ENCODE measurements at regions not wholly inside any gene's neighbourhood (a gene's known extent, or its start where the extent isn't known, plus 50 kb on each side); places are given as distances from the start of the nearest gene placed in this dataset.
A peak's percentile ranks its signal among the peaks of the same experiment; 100 is the strongest.
"Not testable (repeated sequence)": the region's sequence is repeated elsewhere in the genome, so short reads cannot be mapped to it uniquely, and the experiment has no call there.

DNA sequence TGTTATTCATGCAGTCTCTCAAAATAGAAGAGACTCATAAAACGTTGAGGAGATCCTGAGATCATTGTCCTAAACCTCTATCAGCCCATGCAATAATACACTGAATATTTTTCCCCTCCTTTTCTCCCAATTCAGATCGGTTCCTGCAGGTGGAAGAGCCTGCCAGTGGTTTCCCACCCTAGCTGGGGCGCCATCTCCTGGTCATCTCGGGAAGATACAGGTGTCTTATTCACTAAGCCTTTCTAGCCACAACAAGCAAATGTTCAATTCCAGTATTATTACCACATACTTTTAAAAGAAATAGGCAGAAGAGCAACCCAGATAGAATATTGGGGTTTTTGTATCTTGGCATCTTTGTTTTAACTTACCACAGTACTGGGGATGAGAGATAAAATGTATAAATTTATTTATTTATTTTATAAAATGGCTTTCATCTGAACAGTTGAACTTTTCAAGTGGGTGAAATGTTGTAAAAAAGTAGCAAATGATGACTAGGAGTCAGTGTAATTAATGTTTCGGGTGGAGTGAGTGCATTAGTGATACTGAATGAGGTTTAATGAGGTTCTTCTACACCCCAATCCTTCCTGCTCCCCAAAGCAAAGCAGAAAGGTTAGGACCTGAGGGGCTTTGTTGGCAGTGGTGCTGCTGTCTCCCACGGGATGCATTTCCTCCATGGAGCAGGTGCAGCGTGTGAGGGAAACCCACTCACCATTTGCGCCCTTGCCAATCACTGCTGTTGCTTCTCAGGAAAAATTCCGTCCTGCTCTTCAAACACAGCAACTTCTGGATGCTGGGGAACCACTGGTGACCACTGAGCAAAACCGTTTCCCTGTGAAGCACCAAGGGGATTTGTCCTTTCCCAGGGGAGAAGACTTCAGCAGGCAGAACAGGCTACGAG lies 147.1 kb upstream of the FHL2 start:
- Mint-ChIP-seq H3K4me3 (peak overlapping the region; percentile 39), H3K4me1 (ENCODE audit: low read depth) (peaks cover 9% of the 10 kb centered on the region), H3K27me3 (ENCODE audit: low read depth) (no peaks in the 10 kb centered on the region), H3K36me3 (ENCODE audit: low read depth) (no peaks in the 10 kb centered on the region), H3K9me3 (no peaks in the 10 kb centered on the region), H3K27ac (no peak overlapping the region)
- peak; percentile 86 for DNase-seq
- intact Hi-C loops (cut with micrococcal nuclease) = loop anchor here (1.0 to 2.0 kb wide), 2 partner anchors 25 to 176 kb away; no protein-coding TSS in a partner anchor
- CTCF ChIA-PET = interaction anchor here (0.7 to 1.8 kb wide), 4 partner anchors 9 to 177 kb away, joined by 3 to 7 read pairs (median 4); no protein-coding TSS in a partner anchor

DNA sequence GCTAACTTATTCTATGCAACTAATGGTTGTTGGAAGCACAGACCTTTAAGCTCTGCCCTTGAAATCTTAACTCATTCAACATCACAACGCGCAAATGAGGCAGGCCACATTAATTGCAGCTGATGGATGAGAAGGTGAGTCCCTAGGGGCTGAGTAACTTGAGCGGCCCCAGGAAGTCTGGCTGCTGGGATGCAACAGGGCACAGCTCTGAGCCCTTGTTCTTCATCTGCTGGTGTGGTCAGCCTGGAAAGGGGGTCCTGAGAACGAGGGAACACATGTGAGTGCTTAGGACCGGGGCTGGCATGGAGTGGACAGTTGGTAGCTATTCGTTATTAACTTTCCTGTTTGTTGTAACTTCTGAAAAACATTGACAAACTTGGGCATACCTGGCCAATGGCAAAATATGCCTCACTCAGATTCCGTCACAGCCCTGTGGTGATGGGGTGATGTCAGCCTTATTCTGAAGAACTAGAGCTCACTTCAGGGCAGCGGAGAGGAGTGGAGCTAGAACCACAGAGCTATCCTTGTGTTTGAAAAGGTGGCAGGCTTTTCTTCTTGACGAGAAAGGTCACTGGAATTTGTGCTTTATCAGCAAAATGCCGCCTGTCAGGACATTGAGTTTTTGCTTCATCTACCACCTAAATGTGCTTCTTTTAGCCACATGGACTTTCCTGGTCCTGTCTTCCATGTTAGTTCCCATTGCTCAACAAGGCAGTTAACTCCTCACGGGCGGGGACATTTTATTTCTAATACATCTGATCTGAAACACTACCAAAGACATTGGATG lies 145.9 kb upstream of the FHL2 start:
- Mint-ChIP-seq H3K9me3 (no peaks in the 10 kb centered on the region), H3K4me3 (no peak overlapping the region), H3K27me3 (ENCODE audit: low read depth) (no peaks in the 10 kb centered on the region), H3K36me3 (ENCODE audit: low read depth) (no peaks in the 10 kb centered on the region), H3K4me1 (ENCODE audit: low read depth) (peaks cover 9% of the 10 kb centered on the region), H3K27ac (no peak overlapping the region)
- CTCF ChIA-PET = interaction anchor here (0.8 to 2.1 kb wide), 6 partner anchors 9 to 540 kb away, joined by 3 to 9 read pairs (median 4); no protein-coding TSS in a partner anchor
- DNase-seq = no peak
- intact Hi-C loops (cut with micrococcal nuclease) = loop anchor here (1.0 to 2.0 kb wide), 2 partner anchors 24 to 174 kb away; no protein-coding TSS in a partner anchor

DNA sequence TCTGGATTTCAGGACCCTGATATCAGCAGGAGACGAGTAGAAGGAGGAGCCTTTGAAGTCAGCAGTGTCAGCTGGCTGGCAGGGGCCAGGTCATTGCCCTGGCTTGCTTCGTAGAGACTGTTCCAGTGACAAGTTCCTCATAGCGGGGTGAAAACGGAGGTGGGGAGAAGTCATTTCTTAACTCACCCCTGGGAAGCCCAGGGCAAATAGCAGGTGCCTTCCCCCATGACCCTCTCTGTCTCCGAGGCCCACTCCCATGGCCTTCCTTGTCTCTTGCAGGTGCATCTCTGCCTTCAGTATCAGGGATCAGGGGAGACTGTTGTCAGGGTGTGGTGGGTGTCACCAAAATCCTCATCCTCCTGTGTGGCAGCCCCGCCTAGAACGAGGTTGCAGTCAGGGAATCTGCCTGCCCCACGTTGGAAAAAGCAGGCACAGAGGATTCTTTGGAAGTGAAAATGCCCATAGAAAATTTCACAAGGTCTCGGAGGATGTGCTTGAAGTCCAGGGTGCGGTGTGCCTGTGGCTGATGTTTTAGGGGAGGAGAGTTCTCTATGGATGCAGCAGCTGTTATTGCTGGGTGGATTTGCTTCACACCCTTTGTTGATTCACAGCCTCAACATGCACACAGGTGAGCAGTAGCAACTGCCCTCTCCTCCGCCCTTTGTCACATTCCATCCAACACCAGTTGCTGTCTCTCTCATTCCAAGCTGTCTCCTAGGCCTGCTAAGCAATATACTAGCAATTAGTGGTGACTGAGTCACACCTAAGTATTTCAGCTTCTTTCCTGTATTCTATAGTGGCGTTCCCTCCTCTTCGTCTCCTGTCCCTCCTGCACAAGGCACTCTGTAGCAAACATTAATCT lies 142.6 kb upstream of the FHL2 start:
- CTCF ChIA-PET = interaction anchor here (0.6 kb wide), 1 partner anchor 244 kb away, joined by 3 read pairs; no protein-coding TSS in a partner anchor
- Mint-ChIP-seq H3K4me3 (no peak overlapping the region), H3K27ac (no peak overlapping the region), H3K4me1 (ENCODE audit: low read depth) (peaks cover 9% of the 10 kb centered on the region), H3K27me3 (ENCODE audit: low read depth) (peaks cover 2% of the 10 kb centered on the region), H3K36me3 (ENCODE audit: low read depth) (no peaks in the 10 kb centered on the region), H3K9me3 (no peaks in the 10 kb centered on the region)
- intact Hi-C loops (cut with micrococcal nuclease) = no loop called here
- no peak for DNase-seq

DNA sequence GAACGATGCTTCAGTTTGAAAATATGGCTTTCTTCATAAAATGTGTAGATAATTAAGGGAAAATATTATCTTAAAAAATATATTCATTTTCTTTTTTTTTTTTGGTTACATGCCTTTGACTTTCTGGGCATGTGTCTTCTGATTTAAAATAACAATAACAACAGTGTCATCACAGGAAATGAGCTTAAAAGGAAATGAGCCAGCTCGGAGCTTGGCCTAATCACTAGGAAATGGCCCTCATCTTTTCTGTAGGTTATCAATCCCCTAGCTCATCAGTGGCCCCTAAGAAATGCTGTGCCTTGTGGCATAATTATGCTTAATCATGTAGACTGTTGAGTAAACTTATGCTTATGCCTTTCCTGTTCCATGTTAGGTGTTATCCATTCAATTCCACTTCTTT lies 141.8 kb upstream of the FHL2 start:
- no peak overlapping the region for H3K4me3 Mint-ChIP-seq
- DNase-seq = no peak
- H3K9me3 Mint-ChIP-seq = no peaks in the 10 kb centered on the region
- H3K27ac Mint-ChIP-seq = no peak overlapping the region
- intact Hi-C loops (cut with micrococcal nuclease) = no loop called here
- peaks cover 2% of the 10 kb centered on the region for H3K27me3 Mint-ChIP-seq (ENCODE audit: low read depth)
- peaks cover 1% of the 10 kb centered on the region for H3K4me1 Mint-ChIP-seq (ENCODE audit: low read depth)
- H3K36me3 Mint-ChIP-seq (ENCODE audit: low read depth) = no peaks in the 10 kb centered on the region
- CTCF ChIA-PET = interaction anchor here (0.6 kb wide), 1 partner anchor 225 kb away, joined by 7 read pairs; no protein-coding TSS in a partner anchor

DNA sequence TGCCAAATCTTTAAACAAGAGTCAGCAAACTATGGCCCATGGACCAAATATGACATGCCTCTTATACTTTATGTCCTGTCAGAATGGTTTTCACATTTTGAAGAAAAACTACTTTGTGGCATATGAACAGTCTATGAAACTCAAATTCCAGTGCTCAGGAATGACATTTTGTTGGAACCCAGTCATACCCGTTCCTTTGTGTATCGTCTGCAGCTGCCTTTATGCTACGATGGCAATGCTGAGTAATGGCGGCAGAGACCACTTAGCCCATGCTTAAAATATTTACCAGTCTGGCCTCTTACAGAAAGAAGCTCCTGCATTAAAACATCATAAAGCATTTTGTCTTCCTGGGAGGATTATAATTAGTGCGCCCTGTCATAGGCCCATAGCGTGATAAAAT lies 140.5 kb upstream of the FHL2 start:
- H3K4me1 Mint-ChIP-seq (ENCODE audit: low read depth) = no peaks in the 10 kb centered on the region
- no peaks in the 10 kb centered on the region for H3K9me3 Mint-ChIP-seq
- H3K27me3 Mint-ChIP-seq (ENCODE audit: low read depth) = peaks cover 2% of the 10 kb centered on the region
- no peak for DNase-seq
- no peak overlapping the region for H3K4me3 Mint-ChIP-seq
- no peak overlapping the region for H3K27ac Mint-ChIP-seq
- intact Hi-C loops (cut with micrococcal nuclease) = no loop called here
- H3K36me3 Mint-ChIP-seq (ENCODE audit: low read depth) = no peaks in the 10 kb centered on the region
- CTCF ChIA-PET = interaction anchor here (0.9 to 1.3 kb wide), 2 partner anchors 18 to 545 kb away, joined by 3 read pairs; no protein-coding TSS in a partner anchor

DNA sequence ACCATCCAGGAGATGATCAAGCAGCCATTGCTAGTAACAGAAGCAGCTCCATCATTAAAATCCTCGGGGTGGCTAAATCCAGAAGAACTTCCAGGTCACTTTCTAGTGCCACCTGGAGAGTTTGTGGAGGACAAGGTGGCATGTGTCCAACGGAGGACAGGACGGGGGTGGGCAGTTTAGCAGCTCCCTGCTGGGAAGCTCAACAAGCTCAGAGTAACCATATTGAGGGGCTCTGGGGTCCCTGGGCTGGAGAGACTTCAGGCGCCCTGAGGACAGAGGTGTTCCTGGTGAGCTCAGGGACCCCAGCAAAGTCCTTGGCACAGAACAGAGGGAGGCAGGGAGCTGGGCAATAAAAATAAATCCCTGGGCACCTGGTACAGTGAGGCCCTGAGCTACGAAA lies 140.0 kb upstream of the FHL2 start:
- DNase-seq = no peak
- intact Hi-C loops (cut with micrococcal nuclease) = no loop called here
- Mint-ChIP-seq H3K9me3 (no peaks in the 10 kb centered on the region), H3K4me3 (no peak overlapping the region), H3K27me3 (ENCODE audit: low read depth) (peaks cover 2% of the 10 kb centered on the region), H3K36me3 (ENCODE audit: low read depth) (no peaks in the 10 kb centered on the region), H3K4me1 (ENCODE audit: low read depth) (no peaks in the 10 kb centered on the region), H3K27ac (no peak overlapping the region)
- CTCF ChIA-PET = interaction anchor here (0.8 to 1.3 kb wide), 3 partner anchors 9 to 546 kb away, joined by 3 read pairs; no protein-coding TSS in a partner anchor

DNA sequence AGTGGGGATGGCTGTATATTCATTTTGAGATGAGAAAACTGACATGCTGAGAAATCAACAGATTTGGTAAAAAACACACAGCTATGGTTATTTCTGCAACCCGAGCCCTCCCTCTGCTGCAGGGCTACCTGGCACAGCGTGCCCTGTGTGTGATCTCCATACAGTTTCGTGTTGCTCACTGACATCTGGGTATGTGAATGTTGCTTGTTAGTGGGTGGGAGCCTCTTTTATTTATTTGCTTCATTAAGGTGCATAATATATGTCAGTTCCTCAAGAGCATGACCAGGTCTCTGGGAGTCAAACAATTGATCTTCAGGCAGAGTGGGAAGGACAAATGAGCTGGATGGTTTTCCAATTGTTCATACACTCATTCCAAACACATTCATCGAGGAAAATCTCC lies 139.1 kb upstream of the FHL2 start:
- Mint-ChIP-seq H3K36me3 (ENCODE audit: low read depth) (no peaks in the 10 kb centered on the region), H3K27ac (no peak overlapping the region), H3K27me3 (ENCODE audit: low read depth) (peaks cover 2% of the 10 kb centered on the region), H3K4me3 (no peak overlapping the region), H3K9me3 (no peaks in the 10 kb centered on the region), H3K4me1 (ENCODE audit: low read depth) (no peaks in the 10 kb centered on the region)
- intact Hi-C loops (cut with micrococcal nuclease) = no loop called here
- no peak for DNase-seq
- CTCF ChIA-PET = interaction anchor here (0.5 to 1.3 kb wide), 4 partner anchors 8 to 87 kb away, joined by 3 read pairs; no protein-coding TSS in a partner anchor

DNA sequence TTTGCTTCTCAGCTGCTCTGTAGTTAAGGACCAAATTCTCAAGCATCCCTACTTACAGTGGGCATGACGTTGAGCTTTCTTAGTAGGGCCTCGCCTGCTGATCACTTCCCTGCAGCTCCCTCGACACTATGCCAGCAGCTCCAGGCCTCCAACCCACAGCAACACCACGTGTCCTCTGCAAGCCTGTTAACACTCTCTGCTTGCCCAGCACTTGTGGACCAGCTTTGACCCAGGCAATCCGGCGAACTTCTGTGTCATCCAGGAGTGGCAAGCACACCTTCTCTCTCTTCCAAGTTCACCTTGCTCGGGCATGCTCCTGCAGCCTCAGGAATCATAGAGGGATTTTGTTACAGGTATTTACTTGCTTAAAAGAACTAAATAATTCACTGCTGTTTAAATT lies 138.6 kb upstream of the FHL2 start:
- Mint-ChIP-seq H3K36me3 (ENCODE audit: low read depth) (no peaks in the 10 kb centered on the region), H3K9me3 (no peaks in the 10 kb centered on the region), H3K4me3 (no peak overlapping the region), H3K27me3 (ENCODE audit: low read depth) (peaks cover 2% of the 10 kb centered on the region), H3K4me1 (ENCODE audit: low read depth) (no peaks in the 10 kb centered on the region), H3K27ac (no peak overlapping the region)
- no peak for DNase-seq
- intact Hi-C loops (cut with micrococcal nuclease) = no loop called here
- CTCF ChIA-PET = interaction anchor here (0.5 to 1.3 kb wide), 4 partner anchors 8 to 86 kb away, joined by 3 to 4 read pairs (median 3); no protein-coding TSS in a partner anchor

DNA sequence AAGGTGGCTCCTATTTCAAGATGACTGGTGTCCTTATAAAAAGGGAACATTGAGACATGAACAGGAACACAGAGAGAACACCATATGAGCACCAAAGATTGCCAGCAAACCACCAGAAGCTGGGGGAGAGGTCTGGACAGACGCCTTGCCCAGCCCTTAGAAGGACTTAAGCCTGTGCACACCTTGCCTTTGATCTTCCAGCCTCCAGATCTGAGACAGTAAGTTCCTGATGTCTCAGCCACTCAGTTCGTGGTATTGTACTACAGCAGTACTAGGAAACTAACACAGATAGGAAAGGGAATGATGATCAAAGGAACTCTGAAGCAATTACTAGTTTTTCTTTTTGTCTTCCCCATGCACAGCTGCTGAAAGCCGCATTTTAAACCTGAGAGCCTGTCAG lies 137.3 kb upstream of the FHL2 start:
- Mint-ChIP-seq H3K4me3 (no peak overlapping the region), H3K36me3 (ENCODE audit: low read depth) (no peaks in the 10 kb centered on the region), H3K27ac (no peak overlapping the region), H3K27me3 (ENCODE audit: low read depth) (peaks cover 2% of the 10 kb centered on the region), H3K9me3 (no peaks in the 10 kb centered on the region), H3K4me1 (ENCODE audit: low read depth) (no peaks in the 10 kb centered on the region)
- CTCF ChIA-PET = interaction anchor here (1.3 kb wide), 1 partner anchor 11 kb away, joined by 4 read pairs; no protein-coding TSS in a partner anchor
- intact Hi-C loops (cut with micrococcal nuclease) = no loop called here
- DNase-seq = no peak

DNA sequence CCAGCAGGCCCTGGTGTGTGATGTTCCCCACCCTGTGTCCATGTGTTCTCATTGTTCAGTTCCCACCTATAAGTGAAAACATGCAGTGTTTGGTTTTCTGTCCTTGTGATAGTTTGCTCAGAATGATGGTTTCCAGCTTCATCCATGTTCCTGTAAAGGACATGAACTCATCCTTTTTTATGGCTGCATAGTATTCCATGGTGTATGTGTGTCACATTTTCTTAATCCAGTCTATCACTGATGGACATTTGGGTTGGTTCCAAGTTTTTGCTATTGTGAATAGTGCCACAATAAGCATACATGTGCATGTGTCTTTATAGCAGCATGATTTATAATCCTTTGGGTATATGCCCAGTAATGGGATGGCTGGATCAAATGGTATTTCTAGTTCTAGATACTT lies 130.4 kb upstream of the FHL2 start:
- H3K4me3 Mint-ChIP-seq; DNase-seq; intact Hi-C loops (cut with micrococcal nuclease); CTCF ChIA-PET; H3K36me3 Mint-ChIP-seq (ENCODE audit: low read depth); H3K9me3 Mint-ChIP-seq; H3K27me3 Mint-ChIP-seq (ENCODE audit: low read depth); H3K4me1 Mint-ChIP-seq (ENCODE audit: low read depth); H3K27ac Mint-ChIP-seq: not testable (repeated sequence)

DNA sequence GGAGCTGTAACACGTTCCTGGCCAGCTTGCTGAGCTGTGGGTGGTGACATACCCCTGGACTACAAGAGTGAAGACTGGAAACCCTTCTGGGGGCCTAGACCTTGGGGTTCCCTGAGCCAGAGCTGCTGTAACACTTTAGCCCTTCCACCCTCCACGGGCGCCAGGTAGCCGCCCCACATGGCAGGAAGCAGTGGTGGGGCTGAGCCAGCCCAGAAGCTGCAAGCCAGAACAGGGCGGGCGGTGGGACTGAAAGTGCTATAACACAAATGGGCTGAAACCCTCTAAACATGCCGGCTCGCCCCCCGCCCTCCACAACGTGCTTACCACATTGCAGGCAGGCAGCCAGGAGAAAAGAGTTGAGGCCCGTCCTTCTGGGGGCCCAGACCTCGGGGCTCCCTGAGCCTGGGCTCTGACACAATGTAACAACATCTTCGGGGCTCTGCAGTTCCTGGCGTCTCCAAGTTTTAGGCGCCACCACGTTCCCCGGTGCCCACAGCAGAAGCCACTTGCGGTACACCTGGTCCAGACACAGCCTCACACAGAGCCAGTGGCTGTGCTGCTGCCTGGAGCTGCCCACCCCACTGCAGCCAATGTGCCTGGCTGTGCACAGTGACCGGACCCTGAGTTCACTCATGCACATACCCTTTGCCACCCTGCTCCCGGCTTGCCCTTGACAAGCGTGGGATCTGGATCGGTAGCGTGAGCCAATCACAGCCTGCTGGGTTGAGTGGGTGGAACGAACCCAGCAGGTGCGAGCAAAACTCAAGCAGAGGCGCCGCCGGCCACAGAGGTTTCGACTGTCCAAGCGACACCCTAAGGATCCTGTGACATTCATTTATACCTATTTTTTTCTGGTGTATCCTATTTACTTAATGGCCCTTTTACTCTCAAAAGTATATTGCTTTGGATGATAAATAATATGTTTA lies 127.4 kb upstream of the FHL2 start:
- no peak overlapping the region for H3K27ac Mint-ChIP-seq
- H3K27me3 Mint-ChIP-seq (ENCODE audit: low read depth) = no peaks in the 10 kb centered on the region
- no peaks in the 10 kb centered on the region for H3K4me1 Mint-ChIP-seq (ENCODE audit: low read depth)
- no peaks in the 10 kb centered on the region for H3K36me3 Mint-ChIP-seq (ENCODE audit: low read depth)
- H3K4me3 Mint-ChIP-seq = no peak overlapping the region
- intact Hi-C loops (cut with micrococcal nuclease) = no loop called here
- CTCF ChIA-PET = interaction anchor here (0.8 to 1.4 kb wide), 4 partner anchors 50 to 238 kb away, joined by 3 to 4 read pairs (median 3); no protein-coding TSS in a partner anchor
- no peak for DNase-seq
- no peaks in the 10 kb centered on the region for H3K9me3 Mint-ChIP-seq

Measured in activated naive CD4-positive, alpha-beta T cell treated with anti-CD3 and anti-CD28 coated beads for 36 hours (primary cell).